Endothelial cell of umbilical vein (primary cell): ENCODE measurements at regions not wholly inside any gene's neighbourhood (a gene's known extent, or its start where the extent isn't known, plus 50 kb on each side); places are given as distances from the start of the nearest gene placed in this dataset.

Source experiments
- BruUV-seq: library from RNA; stranded (reverse); fragments of 400-500 nt; replicated peaks from 2 replicates; lab custom pipeline; 2021; lab: Mats Ljungman, UMichigan
- CTCF ChIA-PET: fragments of 300-600, 350-600 bp; sonication (Branson Sonifier 250); formaldehyde crosslinking; loops from one replicate; lab custom pipeline; 2021; ENCODE audit warnings: antibody characterized with exemption, inconsistent platforms; lab: Charles Lee
- POLR2A ChIA-PET: fragments of 300-600, 350-600 bp; sonication (Branson Sonifier 250); formaldehyde crosslinking; loops from one replicate; lab custom pipeline; 2021; ENCODE audit warnings: antibody characterized with exemption, inconsistent platforms; lab: Charles Lee
- DNase-seq: peaks from one replicate; pipeline ENCODE4 v3.0.0-alpha.2; 2011; ENCODE audit warnings: low read depth, low spot score
- FAIRE-seq: peaks from 2 replicates; lab custom pipeline; 2011; peaks lifted over from hg19 to GRCh38; lab: Jason Lieb, UNC
- H2AFZ ChIP-seq: 2 replicates; pipeline ENCODE4 v1.6.0; 2012; ENCODE audit warnings: low read depth, low read length, control low read depth, inconsistent platforms
- H3K27ac ChIP-seq: 2 replicates; pipeline ENCODE4 v1.5.1; 2011; ENCODE audit warnings: low read depth, mild to moderate bottlenecking, control low read depth, low read length, moderate library complexity; ENCODE audit not compliant: insufficient read depth
- H3K27me3 ChIP-seq, 2 experiments: 2 replicates each; pipeline versions ENCODE4 v1.6.0 to v1.6.1; 2011; ENCODE audit warnings: low read length in 2 of 2, mixed read lengths in 1 of 2; ENCODE audit not compliant: control insufficient read depth in 2 of 2, insufficient read depth in 2 of 2
- H3K36me3 ChIP-seq, 2 experiments: 2 replicates in 1 of 2; 3 replicates in 1 of 2; pipeline ENCODE4 v1.5.1; 2011; ENCODE audit warnings: low read length in 2 of 2, mild to moderate bottlenecking in 1 of 2, moderate library complexity in 1 of 2; ENCODE audit not compliant: control insufficient read depth in 2 of 2, insufficient read depth in 2 of 2; ENCODE audit errors: extremely low read depth in 1 of 2
- H3K4me1 ChIP-seq: 3 replicates; pipeline ENCODE4 v1.5.1; 2011; ENCODE audit warnings: mild to moderate bottlenecking, low read length; ENCODE audit not compliant: control insufficient read depth, insufficient read depth; ENCODE audit errors: extremely low read depth
- H3K4me2 ChIP-seq: 2 replicates; pipeline ENCODE4 v1.6.1; 2011; ENCODE audit warnings: low read length, control low read depth, mixed read lengths; ENCODE audit not compliant: insufficient read depth
- H3K4me3 ChIP-seq, 3 experiments: fragments of 200-600 bp in 1 of 3; sonication (generic), shearing (Covaris generic) in 1 of 3; replicated peaks in 1 of 3; 2 replicates each; pipeline ENCODE4 v1.5.1; 2011 to 2016; ENCODE audit warnings: control low read depth in 3 of 3, low read length in 3 of 3, mild to moderate bottlenecking in 2 of 3, inconsistent platforms in 1 of 3, low read depth in 1 of 3, moderate library complexity in 1 of 3; ENCODE audit not compliant: insufficient read depth in 1 of 3
- H3K79me2 ChIP-seq: 2 replicates; pipeline ENCODE4 v1.6.0; 2012; ENCODE audit warnings: low read length, inconsistent platforms; ENCODE audit not compliant: control insufficient read depth, insufficient read depth
- H3K9ac ChIP-seq: replicated peaks from 2 replicates; pipeline ENCODE3; 2011; ENCODE audit warnings: low read length, control low read depth; ENCODE audit not compliant: insufficient read depth; ENCODE audit errors: extremely low read depth
- H3K9me1 ChIP-seq: replicated peaks from 3 replicates; pipeline ENCODE4 v1.6.0; 2011; ENCODE audit warnings: mild to moderate bottlenecking, low read length; ENCODE audit not compliant: control insufficient read depth, insufficient read depth; ENCODE audit errors: extremely low read depth
- H3K9me3 ChIP-seq: replicated peaks from 2 replicates; pipeline ENCODE4 v1.5.1; 2012; ENCODE audit warnings: low read length, inconsistent platforms; ENCODE audit not compliant: control insufficient read depth, insufficient read depth
- H4K20me1 ChIP-seq: replicated peaks from 2 replicates; pipeline ENCODE3; 2011; ENCODE audit warnings: mild to moderate bottlenecking, low read length; ENCODE audit not compliant: control insufficient read depth, insufficient read depth; ENCODE audit errors: extremely low read depth
- EZH2 ChIP-seq: IDR thresholded peaks from 2 replicates; pipeline ENCODE4 v1.6.1; 2012; ENCODE audit warnings: borderline replicate concordance, low read depth, mild to moderate bottlenecking, moderate library complexity, low read length, inconsistent platforms; ENCODE audit not compliant: severe bottlenecking
- FOS ChIP-seq: IDR thresholded peaks from 2 replicates; pipeline ENCODE4 v1.6.1; 2011; ENCODE audit warnings: mild to moderate bottlenecking, low read length, moderate library complexity, borderline replicate concordance; ENCODE audit not compliant: insufficient read depth
- GATA2 ChIP-seq: IDR thresholded peaks from 2 replicates; pipeline ENCODE4 v1.7.0; 2011; ENCODE audit warnings: low read depth, mild to moderate bottlenecking, moderate library complexity, mixed read lengths, low read length; ENCODE audit not compliant: insufficient read length, insufficient read depth
- JUN ChIP-seq: IDR thresholded peaks from 2 replicates; pipeline ENCODE4 v1.6.1; 2011; ENCODE audit warnings: borderline replicate concordance, low read depth; ENCODE audit not compliant: insufficient read length, insufficient read depth
- MYC ChIP-seq: IDR thresholded peaks from one replicate; pipeline ENCODE4 v1.6.1; 2011; ENCODE audit warnings: mild to moderate bottlenecking, low read depth, low read length
- POLR2A ChIP-seq: IDR thresholded peaks from 2 replicates; pipeline ENCODE4 v1.6.1; 2012; ENCODE audit warnings: low read depth, mild to moderate bottlenecking, control low read depth, low read length
- POLR2AphosphoS5 ChIP-seq: IDR thresholded peaks from 2 replicates; pipeline ENCODE4 v1.6.1; 2012; ENCODE audit warnings: low read depth, mild to moderate bottlenecking, control low read depth, low read length, moderate library complexity; ENCODE audit not compliant: insufficient read depth
- dilution Hi-C: fragments of 300-500 bp; cut with MboI; formaldehyde crosslinking; loops from one replicate; pipeline ENCODE4 v1.15.0; 2019; ENCODE audit warnings: low sequenced_read_pairs; ENCODE audit not compliant: extremely low pct_ligation_motif_present
- intact Hi-C: fragments of 100-400 bp; cut with micrococcal nuclease; formaldehyde crosslinking; loops from one replicate; pipeline ENCODE4 v1.10.0; 2022
- TF ChIP-seq, protein P1 (sequence below), 2 donors: IDR thresholded peaks; 1 replicate in 1 of 2; 2 replicates in 1 of 2; pipeline ENCODE4 v1.5.1; 2011; ENCODE audit warnings: low read length in 2 of 2, mild to moderate bottlenecking in 2 of 2, moderate library complexity in 2 of 2, control low read depth in 1 of 2, inconsistent platforms in 1 of 2, low read depth in 1 of 2; ENCODE audit not compliant: insufficient read depth in 1 of 2; ENCODE audit errors: extremely low read depth in 1 of 2
- TF ChIP-seq, protein P2 (sequence below): IDR thresholded peaks from 2 replicates; pipeline ENCODE4 v1.6.1; 2011; ENCODE audit not compliant: insufficient read depth, insufficient read length

GRCh38 chr6:146980900-146981329 lies 223.3 kb upstream of the STXBP5 start:
- intact Hi-C loops (no loop called here), dilution Hi-C loops (no loop called here)
- H3K79me2 ChIP-seq: no peaks in the 10 kb centered on the region
- FAIRE-seq (no peak), DNase-seq (no peak)
- H4K20me1 ChIP-seq: no peaks in the 10 kb centered on the region
- H3K27me3 ChIP-seq: no peaks in the 10 kb centered on the region
- H3K9ac ChIP-seq: no peak overlapping the region
- no TSS peak for BruUV-seq
- ChIA-PET POLR2A (no interaction called here), CTCF (no interaction called here)
- no peak overlapping the region for H2AFZ ChIP-seq
- H3K9me3 ChIP-seq: no peaks in the 10 kb centered on the region
- no peak overlapping the region for H3K27ac ChIP-seq
- H3K4me2 ChIP-seq: no peak overlapping the region
- no peaks in the 10 kb centered on the region for H3K9me1 ChIP-seq
- no peaks in the 10 kb centered on the region for H3K4me1 ChIP-seq
- TF ChIP-seq JUN (no peak), POLR2AphosphoS5 (no peak), EZH2 (no peak), FOS (no peak), POLR2A (no peak), MYC (no peak), GATA2 (no peak)
- TF ChIP-seq, protein P1, sequence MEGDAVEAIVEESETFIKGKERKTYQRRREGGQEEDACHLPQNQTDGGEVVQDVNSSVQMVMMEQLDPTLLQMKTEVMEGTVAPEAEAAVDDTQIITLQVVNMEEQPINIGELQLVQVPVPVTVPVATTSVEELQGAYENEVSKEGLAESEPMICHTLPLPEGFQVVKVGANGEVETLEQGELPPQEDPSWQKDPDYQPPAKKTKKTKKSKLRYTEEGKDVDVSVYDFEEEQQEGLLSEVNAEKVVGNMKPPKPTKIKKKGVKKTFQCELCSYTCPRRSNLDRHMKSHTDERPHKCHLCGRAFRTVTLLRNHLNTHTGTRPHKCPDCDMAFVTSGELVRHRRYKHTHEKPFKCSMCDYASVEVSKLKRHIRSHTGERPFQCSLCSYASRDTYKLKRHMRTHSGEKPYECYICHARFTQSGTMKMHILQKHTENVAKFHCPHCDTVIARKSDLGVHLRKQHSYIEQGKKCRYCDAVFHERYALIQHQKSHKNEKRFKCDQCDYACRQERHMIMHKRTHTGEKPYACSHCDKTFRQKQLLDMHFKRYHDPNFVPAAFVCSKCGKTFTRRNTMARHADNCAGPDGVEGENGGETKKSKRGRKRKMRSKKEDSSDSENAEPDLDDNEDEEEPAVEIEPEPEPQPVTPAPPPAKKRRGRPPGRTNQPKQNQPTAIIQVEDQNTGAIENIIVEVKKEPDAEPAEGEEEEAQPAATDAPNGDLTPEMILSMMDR (IDR thresholded peaks at IDR 0.05; ENCODE audit: extremely low read depth in 1 of 2, insufficient read depth in 1 of 2, low read depth in 1 of 2, low read length in 2 of 2): no peak
- TF ChIP-seq, protein P2, sequence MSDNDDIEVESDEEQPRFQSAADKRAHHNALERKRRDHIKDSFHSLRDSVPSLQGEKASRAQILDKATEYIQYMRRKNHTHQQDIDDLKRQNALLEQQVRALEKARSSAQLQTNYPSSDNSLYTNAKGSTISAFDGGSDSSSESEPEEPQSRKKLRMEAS: no peak
- H3K4me3 ChIP-seq: no peak overlapping the region
- no peaks in the 10 kb centered on the region for H3K36me3 ChIP-seq
